ENCODE measurements at regions not wholly inside any gene's neighbourhood (a gene's known extent, or its start where the extent isn't known, plus 50 kb on each side); places are given as distances from the start of the nearest gene placed in this dataset.

- H3K27me3 ChIP-seq: no peaks in the 10 kb centered on the region
- ATAC-seq: no peak
- DNase-seq: no peak
- H3K4me3 ChIP-seq: no peak overlapping the region
- intact Hi-C loops (cut with DNase I): no loop called here
- no peaks in the 10 kb centered on the region for H3K4me1 ChIP-seq
- no peaks in the 10 kb centered on the region for H3K9me3 ChIP-seq
- no peaks in the 10 kb centered on the region for H3K36me3 ChIP-seq (replicated peaks in 1 of 2; ENCODE audit: insufficient read depth in 1 of 2, low read depth in 2 of 2)
- WGBS, 2 donors: 66 to 77% methylated on average over 4 of the region's 4 CpGs
- no peak for TF ChIP-seq POLR2A (IDR thresholded peaks at IDR 0.05)
- TF ChIP-seq, protein P1, sequence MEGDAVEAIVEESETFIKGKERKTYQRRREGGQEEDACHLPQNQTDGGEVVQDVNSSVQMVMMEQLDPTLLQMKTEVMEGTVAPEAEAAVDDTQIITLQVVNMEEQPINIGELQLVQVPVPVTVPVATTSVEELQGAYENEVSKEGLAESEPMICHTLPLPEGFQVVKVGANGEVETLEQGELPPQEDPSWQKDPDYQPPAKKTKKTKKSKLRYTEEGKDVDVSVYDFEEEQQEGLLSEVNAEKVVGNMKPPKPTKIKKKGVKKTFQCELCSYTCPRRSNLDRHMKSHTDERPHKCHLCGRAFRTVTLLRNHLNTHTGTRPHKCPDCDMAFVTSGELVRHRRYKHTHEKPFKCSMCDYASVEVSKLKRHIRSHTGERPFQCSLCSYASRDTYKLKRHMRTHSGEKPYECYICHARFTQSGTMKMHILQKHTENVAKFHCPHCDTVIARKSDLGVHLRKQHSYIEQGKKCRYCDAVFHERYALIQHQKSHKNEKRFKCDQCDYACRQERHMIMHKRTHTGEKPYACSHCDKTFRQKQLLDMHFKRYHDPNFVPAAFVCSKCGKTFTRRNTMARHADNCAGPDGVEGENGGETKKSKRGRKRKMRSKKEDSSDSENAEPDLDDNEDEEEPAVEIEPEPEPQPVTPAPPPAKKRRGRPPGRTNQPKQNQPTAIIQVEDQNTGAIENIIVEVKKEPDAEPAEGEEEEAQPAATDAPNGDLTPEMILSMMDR (IDR thresholded peaks at IDR 0.05): no peak
- H3K27ac ChIP-seq: no peak overlapping the region
These were observed 206.9 kb upstream of the ADRA1D start for GRCh38 chr20:4455996-4456395.

GRCh38 chr20:4455301-4455701, 206.2 kb upstream of the ADRA1D start:
- Histone ChIP-seq H3K4me1 (no peaks in the 10 kb centered on the region), H3K36me3 (replicated peaks in 1 of 2; ENCODE audit: insufficient read depth in 1 of 2, low read depth in 2 of 2) (no peaks in the 10 kb centered on the region), H3K4me3 (no peak overlapping the region), H3K27ac (no peak overlapping the region), H3K9me3 (no peaks in the 10 kb centered on the region), H3K27me3 (no peaks in the 10 kb centered on the region)
- no peak for ATAC-seq
- no peak for DNase-seq
- 67 to 81% methylated on average over 1 of the region's 1 CpG for WGBS, 2 donors
- TF ChIP-seq, protein P1 (IDR thresholded peaks at IDR 0.05): no peak
- no peak for TF ChIP-seq POLR2A (IDR thresholded peaks at IDR 0.05)
- intact Hi-C loops (cut with DNase I): no loop called here

GRCh38 chr20:4454111-4454510, 205.0 kb upstream of the ADRA1D start:
- H3K4me1 ChIP-seq: no peaks in the 10 kb centered on the region
- WGBS, 2 donors: 63 to 80% methylated on average over 4 of the region's 4 CpGs
- DNase-seq (no peak), ATAC-seq (no peak)
- intact Hi-C loops (cut with DNase I): no loop called here
- H3K4me3 ChIP-seq: no peak overlapping the region
- no peaks in the 10 kb centered on the region for H3K9me3 ChIP-seq
- H3K27me3 ChIP-seq: no peaks in the 10 kb centered on the region
- no peaks in the 10 kb centered on the region for H3K36me3 ChIP-seq (replicated peaks in 1 of 2; ENCODE audit: insufficient read depth in 1 of 2, low read depth in 2 of 2)
- TF ChIP-seq POLR2A (IDR thresholded peaks at IDR 0.05): no peak
- TF ChIP-seq, protein P1 (IDR thresholded peaks at IDR 0.05): no peak
- no peak overlapping the region for H3K27ac ChIP-seq

- no peaks in the 10 kb centered on the region for H3K27me3 ChIP-seq
- TF ChIP-seq, protein P1 (IDR thresholded peaks at IDR 0.05): no peak
- no peak for TF ChIP-seq POLR2A (IDR thresholded peaks at IDR 0.05)
- no peak for ATAC-seq
- H3K4me3 ChIP-seq: no peak overlapping the region
- H3K4me1 ChIP-seq: no peaks in the 10 kb centered on the region
- 90 to 94% methylated on average over 1 of the region's 1 CpG for WGBS, 2 donors
- intact Hi-C loops (cut with DNase I): no loop called here
- no peak for DNase-seq
- H3K27ac ChIP-seq: no peak overlapping the region
- H3K36me3 ChIP-seq (replicated peaks in 1 of 2; ENCODE audit: insufficient read depth in 1 of 2, low read depth in 2 of 2): no peaks in the 10 kb centered on the region
- no peaks in the 10 kb centered on the region for H3K9me3 ChIP-seq
These were observed 204.3 kb upstream of the ADRA1D start for GRCh38 chr20:4453359-4453758.

DNA sequence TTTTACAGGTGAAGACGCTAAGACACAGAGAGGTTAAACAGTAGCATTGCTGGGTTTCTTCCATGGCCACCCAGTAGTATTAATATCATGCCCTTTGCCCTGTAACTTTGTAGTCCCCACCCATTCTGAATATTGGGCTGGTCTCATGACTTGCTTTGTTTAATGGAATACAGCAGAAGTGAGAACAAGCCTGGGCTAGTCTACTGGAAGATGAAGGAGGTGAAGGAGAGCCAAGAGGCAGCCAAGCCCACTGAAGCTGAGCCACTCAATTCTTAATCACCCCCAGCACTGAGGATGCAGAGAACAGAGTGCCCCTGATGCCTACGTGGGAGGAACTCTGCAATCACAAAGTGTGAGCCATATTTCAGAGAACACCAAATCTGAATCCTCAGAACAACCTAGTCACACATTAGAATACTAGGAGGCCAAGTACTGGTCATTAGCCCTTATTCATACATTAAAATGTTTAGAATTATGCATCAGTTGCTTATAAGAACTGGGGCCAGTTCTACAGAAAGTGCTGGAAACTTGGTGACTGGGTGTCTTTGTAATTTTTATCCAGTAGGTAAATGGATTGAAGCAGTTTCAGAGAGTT, 202.5 kb upstream of the ADRA1D start:
- intact Hi-C loops (cut with DNase I): no loop called here
- no peaks in the 10 kb centered on the region for H3K4me1 ChIP-seq
- TF ChIP-seq, protein P1 (IDR thresholded peaks at IDR 0.05): no peak
- no peak for TF ChIP-seq POLR2A (IDR thresholded peaks at IDR 0.05)
- no peaks in the 10 kb centered on the region for H3K27me3 ChIP-seq
- no peaks in the 10 kb centered on the region for H3K9me3 ChIP-seq
- H3K36me3 ChIP-seq (replicated peaks in 1 of 2; ENCODE audit: insufficient read depth in 1 of 2, low read depth in 2 of 2): no peaks in the 10 kb centered on the region
- 48 to 73% methylated on average over 2 of the region's 2 CpGs for WGBS, 2 donors
- no peak overlapping the region for H3K4me3 ChIP-seq
- ATAC-seq (no peak), DNase-seq (no peak)
- H3K27ac ChIP-seq: no peak overlapping the region
